ENCODE measurements at regions not wholly inside any gene's neighbourhood (a gene's known extent, or its start where the extent isn't known, plus 50 kb on each side); places are given as distances from the start of the nearest gene placed in this dataset.
"Not testable (repeated sequence)": the region's sequence is repeated elsewhere in the genome, so short reads cannot be mapped to it uniquely, and the experiment has no call there.

GRCh38 chr11:34773211-34773610 is 143.0 kb downstream of the APIP start:
- no TSS peak for BruUV-seq (replicated peaks)
- intact Hi-C loops (cut with micrococcal nuclease; ENCODE audit: unreplicated experiment), result no loop called here
- Histone ChIP-seq H3K9me3 (ENCODE audit: low read length) (no peaks in the 10 kb centered on the region), H2AFZ (ENCODE audit: low read length) (no peak overlapping the region), H3K4me1 (ENCODE audit: insufficient read depth, low read length, poor library complexity, severe bottlenecking) (no peaks in the 10 kb centered on the region), H3K4me2 (ENCODE audit: low read length) (no peak overlapping the region), H3K79me2 (ENCODE audit: insufficient read depth, low read depth, low read length) (no peaks in the 10 kb centered on the region), H3K36me3 (ENCODE audit: insufficient read depth, low read length) (no peaks in the 10 kb centered on the region), H3K27ac (ENCODE audit: low read depth, low read length, poor library complexity, severe bottlenecking) (no peak overlapping the region), H3K4me3 (ENCODE audit: low read depth, low read length, poor library complexity, severe bottlenecking) (no peak overlapping the region), H3K9me2 (ENCODE audit: insufficient read depth, low read length) (no peaks in the 10 kb centered on the region), H4K20me1 (ENCODE audit: insufficient read depth, low read length) (no peaks in the 10 kb centered on the region)
- TF ChIP-seq, protein P1, sequence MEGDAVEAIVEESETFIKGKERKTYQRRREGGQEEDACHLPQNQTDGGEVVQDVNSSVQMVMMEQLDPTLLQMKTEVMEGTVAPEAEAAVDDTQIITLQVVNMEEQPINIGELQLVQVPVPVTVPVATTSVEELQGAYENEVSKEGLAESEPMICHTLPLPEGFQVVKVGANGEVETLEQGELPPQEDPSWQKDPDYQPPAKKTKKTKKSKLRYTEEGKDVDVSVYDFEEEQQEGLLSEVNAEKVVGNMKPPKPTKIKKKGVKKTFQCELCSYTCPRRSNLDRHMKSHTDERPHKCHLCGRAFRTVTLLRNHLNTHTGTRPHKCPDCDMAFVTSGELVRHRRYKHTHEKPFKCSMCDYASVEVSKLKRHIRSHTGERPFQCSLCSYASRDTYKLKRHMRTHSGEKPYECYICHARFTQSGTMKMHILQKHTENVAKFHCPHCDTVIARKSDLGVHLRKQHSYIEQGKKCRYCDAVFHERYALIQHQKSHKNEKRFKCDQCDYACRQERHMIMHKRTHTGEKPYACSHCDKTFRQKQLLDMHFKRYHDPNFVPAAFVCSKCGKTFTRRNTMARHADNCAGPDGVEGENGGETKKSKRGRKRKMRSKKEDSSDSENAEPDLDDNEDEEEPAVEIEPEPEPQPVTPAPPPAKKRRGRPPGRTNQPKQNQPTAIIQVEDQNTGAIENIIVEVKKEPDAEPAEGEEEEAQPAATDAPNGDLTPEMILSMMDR (conservative IDR thresholded peaks at IDR 0.05; ENCODE audit: low read length), result no peak
- no peak for TF ChIP-seq EZH2phosphoT487 (IDR thresholded peaks at IDR 0.05; ENCODE audit: borderline replicate concordance, low read depth, low read length)
- DNase-seq (ENCODE audit: low spot score), result no peak
- CTCF ChIA-PET (ENCODE audit: unreplicated experiment), result no interaction called here
- POLR2A ChIA-PET, result no interaction called here

DNA sequence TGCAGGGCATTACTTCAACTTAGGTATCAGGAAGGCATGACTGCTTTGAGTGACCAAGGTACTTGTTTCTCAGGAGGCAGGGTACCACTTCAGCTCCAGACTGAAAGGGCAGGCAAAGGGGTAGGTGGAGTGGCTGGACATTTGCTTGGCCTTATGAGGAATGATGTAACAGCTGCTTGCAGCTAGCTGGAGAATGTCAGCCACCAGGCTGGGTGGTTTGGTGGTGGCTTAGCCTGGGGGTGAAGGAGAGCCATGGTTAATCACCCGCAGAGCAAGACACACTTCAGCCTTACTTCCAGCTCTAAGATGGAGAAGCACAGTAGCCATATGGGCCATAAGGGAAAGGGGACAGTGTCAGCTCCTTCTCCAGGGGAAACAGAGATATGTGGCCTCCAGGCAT is 146.1 kb downstream of the APIP start:
- Histone ChIP-seq H3K4me2 (ENCODE audit: low read length) (no peak overlapping the region), H3K9me2 (ENCODE audit: insufficient read depth, low read length) (no peaks in the 10 kb centered on the region), H4K20me1 (ENCODE audit: insufficient read depth, low read length) (no peaks in the 10 kb centered on the region), H3K4me1 (ENCODE audit: insufficient read depth, low read length, poor library complexity, severe bottlenecking) (no peaks in the 10 kb centered on the region), H3K4me3 (ENCODE audit: low read depth, low read length, poor library complexity, severe bottlenecking) (no peak overlapping the region), H2AFZ (ENCODE audit: low read length) (no peak overlapping the region), H3K36me3 (ENCODE audit: insufficient read depth, low read length) (no peaks in the 10 kb centered on the region), H3K79me2 (ENCODE audit: insufficient read depth, low read depth, low read length) (no peaks in the 10 kb centered on the region), H3K9me3 (ENCODE audit: low read length) (no peaks in the 10 kb centered on the region), H3K27ac (ENCODE audit: low read depth, low read length, poor library complexity, severe bottlenecking) (no peak overlapping the region)
- TF ChIP-seq, protein P1 (conservative IDR thresholded peaks at IDR 0.05; ENCODE audit: low read length), result no peak
- TF ChIP-seq EZH2phosphoT487 (IDR thresholded peaks at IDR 0.05; ENCODE audit: borderline replicate concordance, low read depth, low read length), result no peak
- ChIA-PET POLR2A (interaction anchor here (0.7 to 1.2 kb wide), 2 partner anchors 29 to 678 kb away, joined by 3 read pairs; no protein-coding TSS in a partner anchor), CTCF (ENCODE audit: unreplicated experiment) (no interaction called here)
- no TSS peak for BruUV-seq (replicated peaks)
- no peak for DNase-seq (ENCODE audit: low spot score)
- intact Hi-C loops (cut with micrococcal nuclease; ENCODE audit: unreplicated experiment), result no loop called here

DNA sequence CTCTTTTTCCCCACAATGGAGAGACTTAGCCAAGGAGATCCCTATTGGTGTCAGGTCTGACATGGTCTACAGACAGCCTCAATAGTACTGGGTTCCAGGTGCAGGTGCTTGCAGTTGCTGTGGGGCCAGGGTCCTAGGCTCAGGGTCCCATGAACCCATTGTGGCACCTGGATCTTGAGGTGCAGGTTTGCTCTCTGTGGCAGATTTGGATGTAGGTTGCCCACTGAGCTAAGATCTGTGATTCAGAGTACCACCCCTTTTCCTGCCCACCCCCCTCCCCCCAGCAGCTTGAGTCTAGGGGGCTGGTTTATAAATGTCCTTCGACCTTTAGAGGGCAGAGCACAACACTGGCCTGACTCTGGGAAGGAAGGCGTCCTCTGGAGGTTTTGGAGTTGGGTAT is 147.0 kb downstream of the APIP start:
- no peak for DNase-seq (ENCODE audit: low spot score)
- no peak for TF ChIP-seq EZH2phosphoT487 (IDR thresholded peaks at IDR 0.05; ENCODE audit: borderline replicate concordance, low read depth, low read length)
- TF ChIP-seq, protein P1 (conservative IDR thresholded peaks at IDR 0.05; ENCODE audit: low read length), result no peak
- CTCF ChIA-PET (ENCODE audit: unreplicated experiment), result interaction anchor here (0.7 kb wide), 1 partner anchor 134 kb away, joined by 9 read pairs; no protein-coding TSS in a partner anchor
- H3K4me3 ChIP-seq (ENCODE audit: low read depth, low read length, poor library complexity, severe bottlenecking), result no peak overlapping the region
- no peaks in the 10 kb centered on the region for H4K20me1 ChIP-seq (ENCODE audit: insufficient read depth, low read length)
- POLR2A ChIA-PET, result interaction anchor here (0.5 kb wide), 1 partner anchor 145 kb away, joined by 7 read pairs; no protein-coding TSS in a partner anchor
- no peaks in the 10 kb centered on the region for H3K4me1 ChIP-seq (ENCODE audit: insufficient read depth, low read length, poor library complexity, severe bottlenecking)
- no peak overlapping the region for H3K4me2 ChIP-seq (ENCODE audit: low read length)
- no peak overlapping the region for H3K27ac ChIP-seq (ENCODE audit: low read depth, low read length, poor library complexity, severe bottlenecking)
- H3K9me2 ChIP-seq (ENCODE audit: insufficient read depth, low read length), result no peaks in the 10 kb centered on the region
- intact Hi-C loops (cut with micrococcal nuclease; ENCODE audit: unreplicated experiment), result no loop called here
- no peak overlapping the region for H2AFZ ChIP-seq (ENCODE audit: low read length)
- H3K9me3 ChIP-seq (ENCODE audit: low read length), result no peaks in the 10 kb centered on the region
- no peaks in the 10 kb centered on the region for H3K79me2 ChIP-seq (ENCODE audit: insufficient read depth, low read depth, low read length)
- H3K36me3 ChIP-seq (ENCODE audit: insufficient read depth, low read length), result no peaks in the 10 kb centered on the region
- BruUV-seq (replicated peaks), result no TSS peak

DNA sequence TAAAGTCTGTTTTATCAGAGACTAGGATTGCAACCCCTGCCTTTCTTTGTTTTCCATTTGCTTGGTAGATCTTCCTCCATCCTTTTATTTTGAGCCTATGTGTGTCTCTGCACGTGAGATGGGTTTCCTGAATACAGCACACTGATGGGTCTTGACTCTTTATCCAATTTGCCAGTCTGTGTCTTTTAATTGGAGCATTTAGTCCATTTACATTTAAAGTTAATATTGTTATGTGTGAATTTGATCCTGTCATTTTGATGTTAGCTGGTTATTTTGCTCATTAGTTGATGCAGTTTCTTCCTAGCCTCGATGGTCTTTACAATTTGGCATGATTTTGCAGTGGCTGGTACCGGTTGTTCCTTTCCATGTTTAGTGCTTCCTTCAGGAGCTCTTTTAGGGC is 141.7 kb downstream of the EHF start:
- H2AFZ ChIP-seq (ENCODE audit: low read length); H3K27ac ChIP-seq (ENCODE audit: low read depth, low read length, poor library complexity, severe bottlenecking); POLR2A ChIA-PET; H3K9me3 ChIP-seq (ENCODE audit: low read length); H4K20me1 ChIP-seq (ENCODE audit: insufficient read depth, low read length); intact Hi-C loops (cut with micrococcal nuclease; ENCODE audit: unreplicated experiment); BruUV-seq (replicated peaks); H3K79me2 ChIP-seq (ENCODE audit: insufficient read depth, low read depth, low read length); H3K4me3 ChIP-seq (ENCODE audit: low read depth, low read length, poor library complexity, severe bottlenecking); CTCF ChIA-PET (ENCODE audit: unreplicated experiment); H3K4me1 ChIP-seq (ENCODE audit: insufficient read depth, low read length, poor library complexity, severe bottlenecking); H3K4me2 ChIP-seq (ENCODE audit: low read length); DNase-seq (ENCODE audit: low spot score); H3K36me3 ChIP-seq (ENCODE audit: insufficient read depth, low read length); H3K9me2 ChIP-seq (ENCODE audit: insufficient read depth, low read length): not testable (repeated sequence)

Data from OCI-LY7 (cell line).